ENCODE measurements at regions not wholly inside any gene's neighbourhood (a gene's known extent, or its start where the extent isn't known, plus 50 kb on each side); places are given as distances from the start of the nearest gene placed in this dataset.

DNA sequence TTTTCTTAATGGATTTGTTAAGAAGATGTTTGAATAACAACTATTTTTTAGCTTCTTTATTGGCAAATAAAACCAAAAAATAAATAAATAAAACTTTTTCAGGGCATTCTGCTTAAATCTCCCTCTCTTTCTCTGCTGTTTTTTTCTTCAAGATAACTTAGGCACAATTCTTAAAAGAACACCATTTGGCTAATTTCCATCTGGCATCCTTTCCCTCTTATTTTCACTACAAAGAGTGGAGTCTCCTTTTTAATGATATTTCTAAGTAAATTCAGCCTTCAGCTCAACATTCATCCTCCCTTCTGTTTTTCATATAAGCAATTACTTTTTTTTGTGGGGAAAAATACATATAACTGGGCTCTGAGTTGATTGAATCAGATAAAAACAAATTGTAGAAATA, 88.1 kb downstream of the PCDH7 start:
- no peak for DNase-seq (ENCODE audit: low read depth)
- TF ChIP-seq, protein P1, sequence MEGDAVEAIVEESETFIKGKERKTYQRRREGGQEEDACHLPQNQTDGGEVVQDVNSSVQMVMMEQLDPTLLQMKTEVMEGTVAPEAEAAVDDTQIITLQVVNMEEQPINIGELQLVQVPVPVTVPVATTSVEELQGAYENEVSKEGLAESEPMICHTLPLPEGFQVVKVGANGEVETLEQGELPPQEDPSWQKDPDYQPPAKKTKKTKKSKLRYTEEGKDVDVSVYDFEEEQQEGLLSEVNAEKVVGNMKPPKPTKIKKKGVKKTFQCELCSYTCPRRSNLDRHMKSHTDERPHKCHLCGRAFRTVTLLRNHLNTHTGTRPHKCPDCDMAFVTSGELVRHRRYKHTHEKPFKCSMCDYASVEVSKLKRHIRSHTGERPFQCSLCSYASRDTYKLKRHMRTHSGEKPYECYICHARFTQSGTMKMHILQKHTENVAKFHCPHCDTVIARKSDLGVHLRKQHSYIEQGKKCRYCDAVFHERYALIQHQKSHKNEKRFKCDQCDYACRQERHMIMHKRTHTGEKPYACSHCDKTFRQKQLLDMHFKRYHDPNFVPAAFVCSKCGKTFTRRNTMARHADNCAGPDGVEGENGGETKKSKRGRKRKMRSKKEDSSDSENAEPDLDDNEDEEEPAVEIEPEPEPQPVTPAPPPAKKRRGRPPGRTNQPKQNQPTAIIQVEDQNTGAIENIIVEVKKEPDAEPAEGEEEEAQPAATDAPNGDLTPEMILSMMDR (IDR thresholded peaks at IDR 0.05; ENCODE audit: control insufficient read depth, extremely low read depth, insufficient read depth) = no peak
- no peak overlapping the region for H3K4me3 ChIP-seq (ENCODE audit: low read depth, low read length)

DNA sequence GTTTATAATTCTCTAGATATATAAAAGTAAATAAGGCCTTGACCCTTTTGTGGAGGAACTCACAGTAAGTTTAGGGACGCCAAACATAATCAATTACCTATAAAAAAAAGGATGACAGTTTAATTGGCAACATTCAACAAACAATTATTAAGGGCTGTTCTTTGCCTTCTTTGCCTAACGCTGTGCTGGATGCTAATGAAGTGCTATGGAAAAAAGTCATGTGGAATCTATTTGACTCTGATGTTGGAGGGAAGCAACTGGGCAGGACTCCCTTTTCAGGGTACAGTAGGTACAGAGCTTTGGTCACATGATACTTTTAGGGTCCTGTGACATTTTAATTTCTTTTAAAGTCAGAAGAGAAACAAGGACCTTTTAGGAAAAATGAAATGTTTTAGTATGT, 91.1 kb downstream of the PCDH7 start:
- TF ChIP-seq, protein P1 (IDR thresholded peaks at IDR 0.05; ENCODE audit: control insufficient read depth, extremely low read depth, insufficient read depth) = no peak
- DNase-seq (ENCODE audit: low read depth) = no peak
- no peak overlapping the region for H3K4me3 ChIP-seq (ENCODE audit: low read depth, low read length)

DNA sequence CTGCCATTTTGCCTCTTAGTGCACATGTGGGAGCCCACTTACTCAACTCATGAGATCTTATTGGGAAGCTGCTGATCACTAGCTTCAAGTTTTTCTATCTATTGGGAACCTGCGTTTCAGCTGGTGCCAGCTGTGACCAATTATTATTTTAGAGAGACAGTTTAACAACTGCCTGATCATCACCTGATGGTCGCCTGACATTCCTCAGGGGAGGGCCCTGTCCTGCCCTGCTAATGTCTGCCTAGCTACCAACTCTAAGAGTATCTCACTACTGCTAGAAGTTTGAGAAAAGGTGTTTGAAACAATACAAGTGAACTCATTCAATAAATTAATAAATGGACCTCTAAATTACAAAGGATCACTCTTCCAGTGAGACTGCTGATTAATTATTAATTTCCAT, 95.5 kb downstream of the PCDH7 start:
- TF ChIP-seq, protein P1 (IDR thresholded peaks at IDR 0.05; ENCODE audit: control insufficient read depth, extremely low read depth, insufficient read depth) = no peak
- DNase-seq (ENCODE audit: low read depth) = no peak
- H3K4me3 ChIP-seq (ENCODE audit: low read depth, low read length) = no peak overlapping the region

DNA sequence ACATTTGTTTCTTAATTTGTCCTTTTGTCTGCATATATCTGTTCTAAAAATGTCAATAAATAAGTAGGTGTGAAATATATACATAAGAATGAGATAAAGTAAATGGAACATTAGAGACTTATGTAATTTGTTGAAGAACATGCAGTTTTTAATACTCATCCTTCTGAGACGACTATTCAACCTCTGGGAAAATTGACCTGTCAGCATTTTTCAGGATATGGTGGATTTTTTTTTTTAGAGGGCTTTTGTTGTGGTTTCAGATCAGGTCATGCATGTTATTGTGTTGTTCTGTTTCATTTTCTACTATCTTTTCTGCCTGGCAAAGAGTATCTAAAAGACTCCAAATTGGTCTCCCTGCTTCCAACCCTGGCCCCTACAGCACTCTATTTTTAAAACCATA, 97.3 kb downstream of the PCDH7 start:
- H3K4me3 ChIP-seq (ENCODE audit: low read depth, low read length) = no peak overlapping the region
- DNase-seq (ENCODE audit: low read depth) = no peak
- TF ChIP-seq, protein P1 (IDR thresholded peaks at IDR 0.05; ENCODE audit: control insufficient read depth, extremely low read depth, insufficient read depth) = no peak

DNA sequence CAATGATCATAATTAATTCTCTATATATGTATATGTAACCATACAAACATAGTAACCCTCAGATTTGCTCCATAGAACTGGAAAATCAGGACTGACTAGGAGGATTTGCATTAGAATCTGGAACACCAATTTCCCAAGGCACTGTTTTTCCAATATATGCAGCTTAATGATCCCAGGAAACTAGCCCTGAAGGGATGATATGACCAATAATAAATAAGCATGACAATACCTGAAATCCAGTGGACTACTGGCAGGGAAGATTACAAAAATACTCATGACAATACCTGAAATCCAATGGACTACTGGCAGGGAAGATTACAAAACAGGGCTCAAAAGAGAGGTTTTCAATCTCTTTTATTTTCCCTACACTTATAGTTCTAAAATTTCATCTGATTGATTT, 98.4 kb downstream of the PCDH7 start:
- TF ChIP-seq, protein P1 (IDR thresholded peaks at IDR 0.05; ENCODE audit: control insufficient read depth, extremely low read depth, insufficient read depth) = no peak
- no peak overlapping the region for H3K4me3 ChIP-seq (ENCODE audit: low read depth, low read length)
- no peak for DNase-seq (ENCODE audit: low read depth)

DNA sequence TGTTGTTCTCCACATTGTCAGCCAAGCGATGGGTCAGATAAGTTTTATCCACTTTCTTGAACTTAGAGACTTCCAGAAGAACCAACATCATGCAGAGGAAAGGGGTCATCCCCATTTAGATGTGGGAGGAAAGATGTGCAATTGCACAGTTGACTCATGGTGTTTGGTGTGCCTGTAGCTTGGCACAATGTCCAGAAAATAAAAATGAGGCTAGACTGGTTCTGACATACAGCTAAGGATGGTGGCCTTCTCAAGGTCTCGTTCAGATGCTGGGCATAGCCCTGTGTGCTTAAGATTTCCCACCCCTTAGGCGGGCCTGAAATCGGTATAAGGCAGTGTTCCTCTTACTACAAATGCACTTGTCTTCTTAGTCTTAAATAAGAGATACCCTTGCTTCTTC, 101.1 kb downstream of the PCDH7 start:
- DNase-seq (ENCODE audit: low read depth) = no peak
- H3K4me3 ChIP-seq (ENCODE audit: low read depth, low read length) = no peak overlapping the region
- TF ChIP-seq, protein P1 (IDR thresholded peaks at IDR 0.05; ENCODE audit: control insufficient read depth, extremely low read depth, insufficient read depth) = no peak

DNA sequence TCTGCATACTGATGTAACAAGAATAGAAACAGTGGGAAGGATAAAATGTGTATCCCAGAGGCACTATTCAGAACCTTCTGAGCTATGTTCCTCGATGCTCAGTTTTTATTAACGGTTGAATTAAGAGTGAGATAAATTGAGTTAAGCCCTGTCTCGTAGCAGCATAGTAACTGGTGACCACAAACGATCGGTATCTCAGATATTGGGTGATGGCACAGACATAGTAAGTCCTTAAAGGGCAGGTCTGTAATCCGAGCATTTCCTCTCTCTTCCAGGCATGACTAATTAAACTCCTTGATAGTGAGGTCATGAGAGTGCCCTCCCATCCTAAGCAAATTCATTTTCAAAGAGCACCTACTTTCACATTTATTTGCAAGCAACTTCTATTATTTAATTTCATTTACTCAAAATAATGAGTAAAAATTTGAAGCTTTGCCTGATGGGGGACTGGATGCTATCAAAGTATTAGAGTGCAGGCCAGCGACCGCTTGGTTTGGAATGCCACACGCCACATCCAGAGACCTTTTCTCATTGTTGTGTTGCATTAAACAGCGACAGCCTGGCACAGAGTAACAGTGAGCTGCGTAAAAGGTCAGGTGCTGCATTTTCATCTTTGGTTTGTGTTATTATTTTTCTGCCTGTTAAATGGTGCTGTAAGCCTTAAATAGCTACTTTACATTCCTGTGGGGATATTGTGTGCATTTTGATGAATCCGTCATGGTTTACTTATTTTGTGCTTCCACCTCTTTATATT, 101.9 kb downstream of the PCDH7 start:
- TF ChIP-seq, protein P1 (IDR thresholded peaks at IDR 0.05; ENCODE audit: control insufficient read depth, extremely low read depth, insufficient read depth) = no peak
- DNase-seq (ENCODE audit: low read depth) = no peak

More for the DNA sequence above, 101.9 kb downstream of the PCDH7 start:
- no peak overlapping the region for H3K4me3 ChIP-seq (ENCODE audit: low read depth, low read length)

All from LNCaP clone FGC (cell line).